Non-pigmented ciliary epithelial cell (primary cell): ENCODE measurements at regions not wholly inside any gene's neighbourhood (a gene's known extent, or its start where the extent isn't known, plus 50 kb on each side); places are given as distances from the start of the nearest gene placed in this dataset.
"Not testable (repeated sequence)": the region's sequence is repeated elsewhere in the genome, so short reads cannot be mapped to it uniquely, and the experiment has no call there.

Source experiments
- DNase-seq: peaks from one replicate; pipeline ENCODE4 v3.0.0-alpha.2; 2010; ENCODE audit warnings: low read depth

DNA sequence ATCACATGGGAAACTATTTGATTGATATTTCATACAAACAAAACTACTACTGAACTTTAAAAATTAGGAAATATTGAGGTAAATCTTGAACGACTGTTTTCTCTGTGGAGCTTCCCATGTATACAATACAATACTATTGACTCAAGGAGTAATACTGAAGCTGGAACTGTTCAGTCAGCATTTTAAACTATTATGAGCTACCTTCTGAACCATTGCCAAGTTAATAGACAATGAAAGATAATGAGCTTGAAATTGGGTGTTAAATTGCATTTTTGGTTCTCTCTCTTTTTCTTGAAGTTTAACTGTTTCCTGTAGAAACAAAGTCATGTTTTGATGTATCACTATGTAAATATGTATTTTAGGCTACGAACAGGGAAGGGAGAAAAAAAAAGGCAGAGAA, 569.2 kb downstream of the ZEB2 start:
- no peak for DNase-seq

DNA sequence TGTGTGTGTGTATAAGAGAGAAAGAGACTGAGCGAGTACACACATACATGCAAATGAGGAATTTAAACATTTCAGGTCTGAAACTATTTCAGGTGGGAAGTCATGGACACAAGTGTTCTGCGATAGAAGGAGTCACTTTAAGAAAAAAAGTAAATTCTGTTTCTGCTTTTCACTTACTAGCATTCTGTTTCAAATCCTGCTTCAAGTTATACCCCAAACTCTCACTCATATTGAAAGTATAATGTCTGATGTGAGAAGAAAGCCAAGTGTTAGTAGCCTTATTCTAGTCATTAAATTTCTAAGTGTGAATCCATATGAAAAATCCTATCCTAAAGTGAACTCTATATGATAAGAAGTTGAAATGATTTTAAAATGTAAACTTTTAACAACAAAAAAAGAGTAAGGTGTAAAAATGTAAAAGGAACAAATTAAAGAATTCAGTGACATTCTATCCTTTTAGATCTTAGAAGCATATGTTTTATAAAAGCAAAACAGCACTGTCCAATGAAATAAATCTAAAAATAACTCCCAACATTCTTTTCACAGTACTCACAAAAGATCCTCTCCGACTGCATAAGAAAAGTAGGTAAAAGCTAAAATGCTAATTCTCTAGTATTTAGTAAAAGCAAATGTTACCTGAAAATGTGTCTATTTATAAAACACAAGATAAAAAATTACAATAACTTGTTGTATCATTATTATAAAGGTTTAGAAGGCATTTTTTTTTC, 570.6 kb downstream of the ZEB2 start:
- DNase-seq, result no peak

DNA sequence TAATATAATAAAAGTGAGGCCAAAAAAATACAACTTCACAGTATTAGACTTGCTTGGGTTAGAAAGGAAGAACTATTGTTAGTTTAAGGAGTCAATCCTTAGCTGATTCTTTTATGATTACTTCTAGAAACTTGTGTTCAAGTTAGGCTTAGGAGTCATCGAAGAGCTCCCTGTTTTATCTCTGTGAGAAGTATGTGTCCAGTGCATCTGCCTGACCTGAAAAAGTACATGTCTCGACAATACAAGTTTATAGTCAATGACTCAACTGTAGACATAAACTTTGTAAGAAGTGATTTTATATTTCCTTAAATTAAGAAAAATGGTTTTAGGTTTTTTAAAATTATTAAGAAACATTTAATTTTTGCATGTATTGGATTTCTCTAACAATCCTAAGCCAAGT, 571.2 kb downstream of the ZEB2 start:
- no peak for DNase-seq

DNA sequence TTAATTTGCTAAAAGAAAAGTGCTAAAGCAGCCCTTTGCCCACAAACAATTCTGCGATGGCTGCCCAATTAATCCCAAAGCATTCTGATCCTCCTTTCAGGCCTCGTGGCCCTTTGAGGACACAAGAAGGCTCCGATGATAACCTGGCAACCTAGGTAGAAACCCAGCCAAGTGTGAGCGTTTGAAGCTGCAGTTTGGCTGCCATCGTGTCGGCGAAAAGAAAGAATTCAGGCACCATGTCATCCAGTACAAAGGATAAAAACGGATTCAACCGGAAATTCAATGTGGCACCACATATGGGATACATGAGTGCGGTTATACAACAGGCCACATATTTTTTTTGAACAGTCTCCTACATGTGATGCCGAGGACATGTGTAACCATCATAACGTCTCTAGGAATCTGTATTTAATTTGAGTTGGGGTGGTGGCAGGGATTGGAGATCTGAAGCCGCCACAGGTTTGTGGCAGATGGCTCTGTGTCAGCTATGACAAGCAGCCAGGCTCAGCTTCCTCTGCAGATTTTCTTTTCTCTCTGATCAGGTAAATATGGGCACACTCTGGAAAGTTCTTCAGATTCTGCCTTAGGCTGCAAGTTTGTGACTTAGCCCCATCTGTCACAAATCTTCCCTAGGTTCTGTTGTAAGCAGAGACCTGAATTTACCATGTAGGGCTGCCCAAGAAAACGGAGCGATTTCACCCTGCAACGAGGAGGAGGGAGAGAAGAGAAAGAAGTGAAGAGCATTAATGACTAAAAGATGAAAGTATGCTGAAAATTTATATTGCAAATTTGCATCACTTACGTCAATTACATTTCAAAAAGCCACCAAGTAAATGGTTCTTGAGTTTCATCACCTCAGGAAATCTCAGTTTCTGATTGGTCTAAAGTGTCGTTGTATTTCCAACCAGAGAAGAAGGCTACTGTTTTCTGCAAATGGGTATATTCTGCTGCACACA, 573.2 kb downstream of the ZEB2 start:
- DNase-seq, result no peak

DNA sequence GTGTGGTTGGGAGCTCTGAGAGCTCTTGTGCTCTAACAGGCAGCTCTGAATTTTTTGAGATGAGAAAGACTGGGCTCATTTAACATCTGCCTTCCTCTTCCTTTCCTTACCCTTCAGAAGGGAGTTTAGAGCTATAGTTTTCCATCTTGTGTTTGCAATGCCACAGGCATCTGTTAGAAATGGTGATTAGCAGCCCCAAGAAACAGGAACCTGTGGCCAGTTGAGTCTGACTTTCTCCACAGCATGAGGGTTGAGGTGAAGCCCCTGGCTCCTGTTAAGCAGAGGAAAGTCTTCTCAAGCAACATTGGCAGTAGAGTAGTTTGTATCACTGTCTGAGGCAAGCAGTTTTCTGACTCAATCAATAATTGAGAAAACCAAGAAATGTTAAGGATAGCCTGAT, 577.4 kb downstream of the ZEB2 start:
- DNase-seq, result no peak

DNA sequence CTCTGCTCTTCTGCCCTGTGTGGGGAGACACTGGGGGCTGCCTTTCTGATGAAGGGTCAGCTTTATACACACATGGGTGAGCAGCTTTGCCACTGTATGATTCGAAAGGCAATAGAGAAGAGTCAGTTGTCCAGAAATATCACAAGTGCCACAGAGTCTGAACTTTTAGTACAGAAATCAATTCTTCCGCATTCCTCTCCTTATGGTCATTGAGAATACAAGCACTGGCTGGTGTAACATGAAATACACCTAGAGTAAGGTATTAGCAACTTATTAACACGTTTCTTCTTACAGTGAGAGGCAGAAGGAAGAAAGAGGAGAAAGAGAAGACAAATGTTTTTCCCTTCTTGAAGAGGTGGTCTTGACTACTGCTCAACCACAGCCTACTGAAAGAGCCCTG, 579.2 kb downstream of the ZEB2 start:
- no peak for DNase-seq

DNA sequence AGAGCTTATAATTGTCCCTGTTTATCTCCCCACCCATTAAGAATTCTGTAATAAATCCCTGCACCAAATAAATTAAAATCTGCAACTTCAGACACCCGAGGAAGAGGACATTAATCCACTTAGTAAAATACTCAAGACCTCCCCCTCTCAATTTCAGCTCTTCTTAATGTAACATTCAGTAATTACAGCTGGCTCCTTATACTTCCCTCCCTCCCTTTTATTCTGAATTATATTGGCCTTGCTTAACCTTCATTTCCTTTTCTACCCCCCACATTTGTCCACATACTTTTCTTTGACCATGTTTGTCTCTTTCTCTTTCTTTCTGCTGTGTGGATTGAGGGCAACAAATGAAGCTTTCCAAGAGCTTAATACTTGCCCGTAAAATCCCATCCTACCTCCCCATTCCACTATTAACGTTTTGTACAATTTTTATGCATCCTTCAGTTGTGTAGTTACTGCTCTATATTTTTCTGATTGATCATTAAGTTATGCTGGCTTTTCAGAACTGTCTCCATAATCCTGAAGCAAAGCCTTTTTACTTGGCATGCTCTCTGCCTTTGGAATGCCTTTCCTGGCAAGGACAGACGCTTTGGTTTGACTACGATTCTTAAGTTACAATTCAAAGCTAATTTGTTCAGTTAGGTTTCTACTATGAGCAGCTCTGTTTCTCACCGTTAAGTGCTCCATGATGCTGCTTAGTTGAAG, 580.1 kb downstream of the ZEB2 start:
- DNase-seq, result no peak

DNA sequence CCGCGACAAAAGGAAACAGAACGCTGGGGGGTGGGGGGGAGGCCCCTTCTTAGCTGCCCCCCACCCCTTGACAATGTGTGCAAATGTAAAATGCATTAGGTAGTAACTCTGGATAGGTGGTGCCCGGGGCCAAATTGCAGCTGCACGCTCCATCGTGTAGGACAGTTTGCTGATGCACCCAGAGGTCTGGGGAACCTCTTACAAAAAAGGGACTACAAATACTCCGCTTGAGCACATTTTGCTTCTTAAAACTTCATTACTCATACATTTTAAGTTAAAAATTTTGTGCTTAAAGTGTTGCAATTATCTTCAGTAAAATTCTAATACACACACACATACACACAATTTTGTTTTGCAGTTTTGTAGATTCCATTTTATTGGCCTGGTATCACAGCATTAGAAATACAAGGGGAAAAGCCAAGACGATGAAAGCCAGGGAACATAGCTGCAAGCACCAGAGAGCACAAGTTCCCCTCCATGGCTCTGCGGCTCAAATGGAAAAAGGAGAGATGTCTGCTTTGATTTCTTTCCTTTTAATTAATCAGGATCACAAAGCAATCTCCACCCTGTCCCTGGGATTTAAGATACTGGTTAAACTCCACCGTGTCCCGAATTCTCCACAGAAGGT, 582.1 kb downstream of the ZEB2 start:
- no peak for DNase-seq

DNA sequence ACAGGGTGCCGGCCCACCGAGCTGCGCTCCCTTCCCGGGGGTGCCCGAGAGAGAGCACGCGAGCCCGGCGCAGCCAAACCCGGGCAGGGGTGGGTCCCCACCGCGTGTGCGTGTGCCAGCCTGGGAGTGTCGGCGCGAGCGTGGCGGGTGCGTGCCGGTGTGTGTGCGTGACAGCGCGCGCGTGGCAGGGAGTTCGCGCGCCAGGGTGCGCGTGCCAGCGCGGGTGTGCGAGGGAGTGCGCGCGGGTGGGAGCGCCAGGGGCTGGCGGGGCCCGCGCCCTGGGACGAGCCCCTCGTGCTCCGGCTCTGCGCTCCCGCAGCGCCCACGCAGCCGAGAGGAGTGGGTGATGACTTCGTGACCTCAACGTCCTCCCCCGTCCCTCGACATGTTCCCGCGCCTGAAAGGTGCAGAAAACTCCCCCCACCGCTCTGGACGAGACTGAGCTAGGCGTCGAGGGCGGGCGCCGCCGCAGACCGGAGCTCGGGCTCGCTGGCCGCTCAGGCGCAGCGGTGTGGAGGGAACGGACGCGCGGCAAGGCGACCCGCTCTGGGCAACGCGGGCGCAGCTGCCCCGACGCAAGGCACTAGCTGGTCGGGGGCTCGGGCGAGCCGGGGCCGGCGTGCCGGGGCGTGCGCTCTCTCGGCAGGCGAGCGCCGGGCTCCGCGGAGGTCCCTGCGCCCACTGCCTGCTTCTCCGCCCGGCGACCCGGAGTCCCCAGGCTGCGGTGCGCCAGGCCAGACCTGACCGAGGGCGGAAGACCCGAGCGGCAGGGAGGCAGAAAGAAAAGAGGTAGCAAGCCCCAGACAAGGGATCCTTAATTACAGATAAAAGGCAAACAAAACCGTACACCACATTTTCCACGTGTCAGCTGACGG, 582.8 kb downstream of the ZEB2 start:
- DNase-seq, result no peak

DNA sequence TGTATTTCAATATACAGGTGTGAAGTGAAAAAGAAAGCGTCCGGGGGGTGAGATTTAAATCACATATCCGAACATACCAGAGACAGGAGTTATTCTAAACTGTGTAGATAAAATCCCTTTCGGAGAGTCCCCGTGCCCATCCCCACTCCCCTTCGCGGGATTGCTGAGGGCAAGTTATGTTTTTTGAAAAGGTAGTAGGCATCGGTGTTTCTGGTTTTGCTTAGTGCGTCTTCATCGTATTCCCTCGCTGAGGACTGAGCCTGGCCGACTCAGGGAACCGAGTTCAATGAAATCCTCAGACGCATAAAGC, 583.4 kb downstream of the ZEB2 start:
- DNase-seq, result no peak

DNA sequence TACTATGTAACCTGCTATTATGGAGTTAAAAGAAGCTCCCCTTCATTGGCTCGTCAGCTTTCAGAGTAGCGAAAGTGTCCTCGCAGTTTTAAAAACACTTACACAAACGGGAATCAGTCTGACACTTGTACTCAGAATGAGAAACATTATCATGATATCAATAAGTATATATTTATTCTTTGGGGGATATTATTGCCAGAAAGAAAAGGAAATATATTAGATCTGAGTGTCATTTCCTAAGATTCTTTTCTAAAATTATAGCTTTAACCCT, 584.5 kb downstream of the ZEB2 start:
- no peak for DNase-seq

DNA sequence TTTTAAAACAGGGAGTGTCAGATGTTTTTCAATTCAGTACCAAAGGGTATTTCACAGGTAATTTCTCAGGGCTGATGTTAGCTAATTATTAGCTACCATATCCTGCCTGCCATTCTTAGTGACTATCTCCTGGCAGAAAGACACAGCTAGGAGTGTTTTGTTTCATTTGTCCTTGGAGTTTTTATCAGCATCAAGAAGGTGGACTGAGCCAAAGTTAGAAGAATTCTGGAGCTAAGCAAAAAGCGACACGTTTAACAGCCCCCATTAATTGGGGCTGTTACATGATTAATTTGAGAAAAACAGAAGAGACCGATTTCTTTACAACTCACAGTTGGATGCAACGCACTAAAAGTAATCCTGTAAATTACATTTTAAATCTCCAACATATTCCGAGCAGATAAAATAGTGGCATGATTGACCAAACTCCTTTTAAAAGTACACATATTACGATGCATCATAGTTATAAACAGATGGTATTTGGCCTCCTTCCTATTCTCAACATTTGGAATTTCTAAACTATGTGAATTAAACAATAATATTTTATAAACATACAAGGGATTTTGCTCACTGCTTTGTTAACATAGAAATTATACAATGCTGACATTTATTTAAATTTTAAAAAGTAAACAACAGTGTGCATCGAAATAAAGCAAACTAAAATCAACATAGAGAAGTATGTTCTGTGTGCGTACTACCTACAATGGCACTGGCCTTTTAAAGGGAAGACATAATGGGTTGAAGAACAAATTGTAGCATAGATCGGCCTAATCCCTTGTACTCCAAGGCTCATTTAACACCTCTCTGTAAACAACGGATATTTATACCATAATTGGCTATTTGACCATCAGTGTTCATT, 585.1 kb downstream of the ZEB2 start:
- DNase-seq, result no peak

DNA sequence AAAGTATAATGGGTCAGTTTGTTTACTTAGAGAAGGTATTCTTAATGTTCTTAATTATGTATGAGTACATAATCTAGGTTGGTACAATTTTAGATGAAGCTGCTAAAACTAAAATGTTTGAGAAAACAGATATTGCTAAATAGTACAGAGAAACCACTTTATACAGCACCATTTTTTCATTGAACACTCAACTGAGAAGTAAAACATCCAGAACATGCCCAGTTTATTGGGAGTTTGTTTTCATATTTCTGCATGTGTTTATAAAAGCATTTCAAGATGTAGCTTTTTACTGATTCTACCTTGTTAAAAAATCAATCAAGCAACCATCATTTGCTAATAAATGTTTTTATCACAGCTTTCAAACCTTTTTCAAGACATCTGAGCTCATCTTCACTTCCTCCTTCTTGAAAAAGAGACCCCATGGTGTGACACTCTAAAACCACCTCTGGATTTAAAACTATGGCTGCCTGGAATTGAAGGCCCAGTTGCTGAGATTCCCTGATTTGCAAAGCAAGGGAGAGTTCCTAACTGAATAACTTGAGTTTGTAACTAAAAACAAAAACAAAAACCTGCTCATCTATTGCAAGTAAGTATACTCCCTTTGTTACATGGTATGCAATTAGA, 585.9 kb downstream of the ZEB2 start:
- no peak for DNase-seq

DNA sequence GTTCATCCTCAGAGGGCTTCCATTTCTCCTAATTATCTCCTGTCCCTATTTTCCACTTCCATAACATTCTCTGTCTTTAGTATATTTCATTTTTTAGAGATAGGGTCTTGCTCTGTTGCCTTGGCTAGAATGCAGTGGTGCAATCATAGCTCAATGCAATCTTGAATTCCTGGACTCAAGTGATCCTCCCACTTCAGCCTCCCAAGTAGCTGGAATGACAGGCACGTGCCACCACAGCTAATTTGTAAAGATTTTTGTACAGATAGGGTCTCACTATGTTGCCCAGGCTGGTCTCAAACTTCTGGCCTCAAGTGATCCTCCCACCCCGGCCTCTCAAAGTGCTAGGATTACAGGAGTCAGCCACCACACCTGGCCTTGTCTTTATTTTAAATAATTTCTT, 589.0 kb downstream of the ZEB2 start:
- DNase-seq, result no peak

DNA sequence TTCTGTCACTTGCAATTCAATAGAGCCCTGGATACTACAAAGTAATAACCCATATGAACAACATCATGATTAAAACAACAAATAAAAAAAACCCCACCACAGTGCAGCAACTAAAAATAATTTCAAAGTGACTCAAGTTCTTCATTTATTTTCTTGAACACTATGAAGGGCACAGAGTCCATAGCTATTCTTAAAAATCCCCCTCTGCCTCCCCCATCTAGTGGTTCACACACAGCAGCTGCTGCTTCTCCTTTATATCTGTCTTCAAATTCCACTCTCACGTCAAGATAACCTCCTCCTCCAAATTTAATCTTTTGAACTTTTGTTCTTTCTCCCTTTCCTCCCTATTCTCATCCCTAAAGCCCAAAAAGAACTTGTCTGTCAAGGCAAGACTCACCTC, 591.3 kb downstream of the ZEB2 start:
- DNase-seq, result no peak

DNA sequence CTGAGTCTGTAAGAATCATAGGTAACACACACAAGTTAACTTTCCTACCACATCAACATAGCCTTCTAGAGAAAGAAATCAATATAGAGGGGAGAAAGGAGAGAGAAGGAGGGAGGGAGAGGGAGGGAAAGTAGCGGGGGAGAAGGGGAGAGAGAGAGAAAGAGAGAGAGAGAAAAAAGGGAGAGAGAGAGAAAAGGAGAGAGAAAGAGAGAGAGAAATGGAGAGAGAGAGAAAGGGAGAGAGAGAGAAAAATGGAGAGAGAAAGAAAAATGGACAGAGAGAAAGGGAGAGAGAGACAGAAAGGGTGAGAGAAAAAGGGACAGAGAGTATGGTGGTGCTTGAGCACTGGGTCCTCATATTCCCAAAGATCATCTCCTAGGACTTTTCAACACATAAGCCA, 591.7 kb downstream of the ZEB2 start:
- DNase-seq, result no peak

DNA sequence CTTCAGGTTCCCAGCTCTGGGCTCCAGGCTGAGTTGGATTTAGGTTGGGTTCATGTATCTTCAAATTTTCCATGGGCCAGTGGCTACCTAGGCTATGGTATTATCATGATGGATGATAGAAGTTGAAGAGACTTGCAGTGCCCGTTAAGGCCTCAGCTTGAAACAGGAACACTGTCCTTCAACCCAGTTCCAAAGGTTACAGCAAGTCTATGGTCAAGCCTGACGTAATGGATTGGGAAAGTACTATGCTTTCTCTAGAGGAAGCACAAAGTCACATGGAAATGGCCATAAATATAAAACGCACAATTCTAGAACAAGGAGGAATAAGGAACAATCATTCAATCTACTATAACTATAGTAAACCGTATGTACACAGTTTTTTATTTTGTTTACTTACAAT, 593.2 kb downstream of the ZEB2 start:
- DNase-seq, result no peak

DNA sequence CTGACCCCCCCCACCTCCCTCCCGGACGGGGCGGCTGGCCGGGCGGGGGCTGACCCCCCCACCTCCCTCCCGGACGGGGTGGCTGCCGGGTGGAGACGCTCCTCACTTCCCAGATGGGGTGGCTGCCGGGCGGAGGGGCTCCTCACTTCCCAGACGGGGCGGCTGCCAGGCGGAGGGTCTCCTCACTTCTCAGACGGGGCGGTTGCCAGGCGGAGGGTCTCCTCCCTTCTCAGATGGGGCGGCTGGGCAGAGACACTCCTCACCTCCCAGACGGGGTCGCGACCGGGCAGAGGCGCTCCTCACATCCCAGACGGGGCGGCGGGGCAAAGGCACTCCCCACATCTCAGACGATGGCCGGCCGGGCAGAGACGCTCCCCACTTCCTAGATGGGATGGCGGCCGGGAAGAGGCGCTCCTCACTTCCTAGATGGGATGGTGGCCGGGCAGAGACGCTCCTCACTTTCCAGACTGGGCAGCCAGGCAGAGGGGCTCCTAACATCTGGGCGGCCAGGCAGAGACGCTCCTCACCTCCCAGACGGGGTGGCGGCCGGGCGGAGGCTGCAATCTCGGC, 597.6 kb downstream of the ZEB2 start:
- DNase-seq, result not testable (repeated sequence)

DNA sequence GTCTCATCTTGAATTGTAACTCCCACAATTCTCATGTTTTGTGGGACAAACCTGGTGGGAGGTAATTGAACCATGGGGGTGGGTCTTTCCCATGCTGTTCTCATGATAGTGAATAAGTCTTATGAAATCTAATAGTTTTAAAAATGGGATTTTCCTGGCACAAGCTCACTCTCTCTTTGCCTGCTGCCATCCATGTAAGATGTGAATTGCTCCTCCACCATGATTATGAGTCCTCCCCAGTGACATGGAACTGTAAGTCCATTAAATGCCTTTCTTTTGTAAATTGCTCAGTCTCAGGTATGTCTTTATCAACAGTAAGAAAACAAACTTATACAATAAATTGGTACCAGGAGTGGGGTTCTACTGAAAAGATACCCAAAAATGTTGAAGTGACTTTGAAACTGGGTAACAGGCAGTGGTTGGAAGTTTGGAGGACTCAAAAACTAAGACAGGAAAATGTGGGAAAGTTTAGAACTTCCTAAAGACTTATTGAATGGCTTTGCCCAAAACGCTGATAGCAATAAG, 601.4 kb downstream of the ZEB2 start:
- no peak for DNase-seq

DNA sequence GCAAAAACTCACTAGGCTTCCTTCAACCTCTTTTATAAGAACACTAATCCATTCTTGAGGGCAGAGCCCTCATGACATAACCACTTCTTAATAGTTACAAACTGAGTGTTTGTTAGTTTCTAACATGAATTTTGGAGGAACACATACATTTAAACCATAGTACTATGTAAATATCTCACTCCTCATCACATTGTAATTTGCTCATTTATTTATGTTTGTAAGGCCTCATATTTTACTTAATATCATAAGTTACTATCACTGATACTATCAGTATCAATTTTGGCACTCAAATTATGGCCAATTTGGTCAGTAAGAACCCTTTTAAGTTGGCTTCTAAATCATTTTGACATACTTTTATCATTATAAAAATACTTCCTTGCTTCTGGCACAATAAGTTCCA, 603.1 kb downstream of the ZEB2 start:
- no peak for DNase-seq
